ENCODE measurements at regions not wholly inside any gene's neighbourhood (a gene's known extent, or its start where the extent isn't known, plus 50 kb on each side); places are given as distances from the start of the nearest gene placed in this dataset.

- Mint-ChIP-seq H3K27me3 (ENCODE audit: low read depth) (peaks cover 3% of the 10 kb centered on the region), H3K9me3 (no peaks in the 10 kb centered on the region), H3K36me3 (ENCODE audit: low read depth) (peaks cover 5% of the 10 kb centered on the region), H3K27ac (no peak overlapping the region), H3K4me3 (no peak overlapping the region), H3K4me1 (ENCODE audit: low read depth) (peaks cover 46% of the 10 kb centered on the region)
These were observed 232.5 kb downstream of the UACA start for GRCh38 chr15:70530906-70531305.

DNA sequence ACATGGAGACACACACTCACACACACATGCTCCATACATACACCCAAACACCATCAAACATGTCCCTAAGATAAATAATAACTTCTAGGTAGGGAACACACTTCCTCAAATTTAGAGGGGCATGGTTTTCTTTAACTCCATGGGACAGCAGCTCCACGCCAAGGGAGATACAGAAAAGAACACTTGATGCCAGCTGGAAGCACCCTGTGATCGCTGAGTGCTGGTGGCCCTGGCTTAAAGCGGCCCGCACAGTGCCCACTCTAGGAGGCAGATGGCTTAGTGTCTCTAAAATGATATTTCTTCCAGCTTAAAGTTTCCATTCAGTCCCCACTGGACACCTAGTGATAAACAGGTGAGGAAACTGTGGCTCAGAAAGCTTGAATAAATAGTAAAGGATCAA is 232.9 kb downstream of the UACA start:
- peaks cover 42% of the 10 kb centered on the region for H3K4me1 Mint-ChIP-seq (ENCODE audit: low read depth)
- peaks cover 3% of the 10 kb centered on the region for H3K27me3 Mint-ChIP-seq (ENCODE audit: low read depth)
- no peaks in the 10 kb centered on the region for H3K9me3 Mint-ChIP-seq
- H3K36me3 Mint-ChIP-seq (ENCODE audit: low read depth), result peaks cover 5% of the 10 kb centered on the region
- no peak overlapping the region for H3K27ac Mint-ChIP-seq
- H3K4me3 Mint-ChIP-seq, result no peak overlapping the region

DNA sequence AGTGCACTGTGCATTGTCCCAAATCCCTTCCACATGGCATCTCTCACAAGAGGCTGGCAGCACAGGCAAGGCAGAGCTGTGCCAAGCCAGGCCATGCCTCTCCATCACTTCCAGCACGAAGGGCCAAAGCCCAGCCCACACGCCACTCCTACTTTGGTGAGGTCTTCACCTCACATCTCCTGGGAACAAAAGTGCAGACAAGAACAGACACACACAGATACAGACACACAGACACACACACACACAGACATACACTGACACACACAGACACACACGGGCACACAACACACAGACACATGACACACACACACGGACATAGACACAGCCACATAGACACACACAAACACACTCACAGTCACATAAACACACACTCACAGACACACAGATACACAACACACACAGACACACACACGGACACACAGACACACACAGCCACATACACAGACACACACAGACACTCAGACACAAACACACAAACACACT is 233.3 kb downstream of the UACA start:
- H3K27me3 Mint-ChIP-seq (ENCODE audit: low read depth), result peaks cover 4% of the 10 kb centered on the region
- H3K9me3 Mint-ChIP-seq, result no peaks in the 10 kb centered on the region
- H3K4me3 Mint-ChIP-seq, result no peak overlapping the region
- no peak overlapping the region for H3K27ac Mint-ChIP-seq
- peaks cover 37% of the 10 kb centered on the region for H3K4me1 Mint-ChIP-seq (ENCODE audit: low read depth)
- H3K36me3 Mint-ChIP-seq (ENCODE audit: low read depth), result peaks cover 6% of the 10 kb centered on the region

DNA sequence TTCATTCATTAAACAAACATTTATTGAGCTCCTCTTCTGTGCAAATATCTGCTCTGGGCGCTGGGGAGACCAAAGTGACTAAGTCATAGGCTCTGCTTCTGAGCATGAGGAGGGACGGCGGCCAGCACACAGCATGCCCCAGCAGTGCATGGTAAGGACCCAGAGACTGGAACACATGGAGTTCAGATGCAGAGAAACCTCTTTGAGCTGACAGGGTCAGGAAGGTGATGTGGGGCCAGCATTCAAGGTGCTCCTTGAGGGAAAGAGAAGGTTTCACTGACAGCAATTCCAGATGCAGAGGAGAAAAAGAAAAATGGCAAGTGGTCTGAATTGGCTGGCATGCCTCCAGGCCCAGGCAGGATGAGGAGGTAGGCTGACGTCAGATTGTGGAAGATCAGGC is 234.5 kb downstream of the UACA start:
- H3K4me1 Mint-ChIP-seq (ENCODE audit: low read depth), result peaks cover 29% of the 10 kb centered on the region

DNA sequence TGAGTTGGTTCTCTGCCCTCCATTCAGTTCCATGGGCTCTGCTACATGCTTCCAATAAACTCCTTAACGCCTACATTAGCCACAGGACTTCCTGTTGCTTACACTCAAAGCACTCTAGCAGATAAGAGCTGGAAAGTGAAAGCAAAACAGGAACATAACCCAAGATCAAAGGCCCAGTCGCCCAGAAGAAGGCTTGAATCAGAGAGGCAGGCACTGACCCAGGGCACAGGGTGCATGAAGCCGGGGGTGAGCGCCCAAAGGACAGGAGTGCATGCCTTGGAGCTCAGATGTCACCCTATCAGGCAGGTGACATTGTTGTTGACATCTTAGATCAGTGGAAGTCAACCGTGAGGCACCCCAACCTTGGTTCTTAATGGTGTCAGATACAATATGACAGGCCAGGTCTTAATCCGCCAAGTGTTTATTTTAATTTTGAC is 235.1 kb downstream of the UACA start:
- H3K36me3 Mint-ChIP-seq (ENCODE audit: low read depth), result peaks cover 9% of the 10 kb centered on the region
- H3K27me3 Mint-ChIP-seq (ENCODE audit: low read depth), result peaks cover 5% of the 10 kb centered on the region
- peaks cover 27% of the 10 kb centered on the region for H3K4me1 Mint-ChIP-seq (ENCODE audit: low read depth)
- peak overlapping the region; percentile 59 for H3K4me3 Mint-ChIP-seq
- peak overlapping the region; percentile 78 for H3K27ac Mint-ChIP-seq
- H3K9me3 Mint-ChIP-seq, result no peaks in the 10 kb centered on the region

More for the DNA sequence above, 234.5 kb downstream of the UACA start:
- Mint-ChIP-seq H3K36me3 (ENCODE audit: low read depth) (peaks cover 9% of the 10 kb centered on the region), H3K9me3 (no peaks in the 10 kb centered on the region), H3K27ac (peak overlapping the region; percentile 9), H3K4me3 (no peak overlapping the region), H3K27me3 (ENCODE audit: low read depth) (peaks cover 7% of the 10 kb centered on the region)

GRCh38 chr15:70526974-70527325 is 236.4 kb downstream of the UACA start:
- peaks cover 9% of the 10 kb centered on the region for H3K27me3 Mint-ChIP-seq (ENCODE audit: low read depth)
- H3K4me1 Mint-ChIP-seq (ENCODE audit: low read depth), result peaks cover 27% of the 10 kb centered on the region
- no peak overlapping the region for H3K27ac Mint-ChIP-seq
- no peaks in the 10 kb centered on the region for H3K9me3 Mint-ChIP-seq
- no peak overlapping the region for H3K4me3 Mint-ChIP-seq
- peaks cover 9% of the 10 kb centered on the region for H3K36me3 Mint-ChIP-seq (ENCODE audit: low read depth)

- H3K27ac Mint-ChIP-seq, result no peak overlapping the region
- peaks cover 27% of the 10 kb centered on the region for H3K4me1 Mint-ChIP-seq (ENCODE audit: low read depth)
These were observed 237.0 kb downstream of the UACA start for GRCh38 chr15:70526221-70526973.

DNA sequence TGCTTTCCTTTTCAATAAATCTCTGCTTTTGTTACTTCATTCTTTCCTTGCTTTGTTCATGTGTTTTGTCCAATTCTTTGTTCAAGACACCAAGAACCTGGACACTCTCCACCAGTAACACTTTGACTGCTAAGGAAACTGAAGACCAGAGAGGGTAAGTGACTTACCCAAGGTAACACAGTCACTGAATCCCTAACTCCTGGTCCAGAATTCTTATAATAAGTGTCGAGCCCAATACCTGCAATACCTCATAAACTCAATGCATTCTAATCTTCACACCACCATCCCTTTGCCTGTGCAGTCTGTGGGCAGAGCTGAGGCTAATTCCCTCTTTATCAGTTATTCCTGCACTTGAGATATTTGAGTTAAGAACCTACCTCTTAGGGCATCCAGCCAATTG is 237.8 kb downstream of the UACA start:
- Mint-ChIP-seq H3K27me3 (ENCODE audit: low read depth) (peaks cover 19% of the 10 kb centered on the region), H3K27ac (no peak overlapping the region), H3K36me3 (ENCODE audit: low read depth) (peaks cover 9% of the 10 kb centered on the region), H3K9me3 (no peaks in the 10 kb centered on the region), H3K4me3 (no peak overlapping the region), H3K4me1 (ENCODE audit: low read depth) (peaks cover 25% of the 10 kb centered on the region)

More at GRCh38 chr15:70526221-70526973, 237.0 kb downstream of the UACA start:
- H3K9me3 Mint-ChIP-seq, result no peaks in the 10 kb centered on the region
- peaks cover 9% of the 10 kb centered on the region for H3K36me3 Mint-ChIP-seq (ENCODE audit: low read depth)
- peaks cover 13% of the 10 kb centered on the region for H3K27me3 Mint-ChIP-seq (ENCODE audit: low read depth)
- H3K4me3 Mint-ChIP-seq, result no peak overlapping the region

DNA sequence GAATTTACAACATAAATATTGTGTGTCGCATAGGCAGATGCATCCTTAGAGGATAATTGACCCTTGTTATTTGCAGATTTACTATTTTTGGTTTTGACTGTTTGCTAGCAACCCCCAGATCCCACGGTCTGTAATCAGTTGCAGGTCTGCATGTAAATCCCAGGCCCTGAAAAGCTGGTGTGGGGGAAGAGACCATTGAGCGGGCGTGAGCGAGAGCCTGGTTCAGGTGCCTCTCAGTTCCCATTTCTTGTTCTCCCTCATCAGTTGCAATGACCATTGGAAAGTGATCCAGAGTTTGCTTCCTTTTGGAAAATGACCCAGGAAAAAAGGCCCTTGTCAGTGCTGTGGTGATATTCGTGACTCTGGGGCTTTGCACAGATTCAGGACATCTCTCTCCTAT is 238.9 kb downstream of the UACA start:
- peaks cover 28% of the 10 kb centered on the region for H3K27me3 Mint-ChIP-seq (ENCODE audit: low read depth)
- H3K4me3 Mint-ChIP-seq, result no peak overlapping the region
- H3K27ac Mint-ChIP-seq, result no peak overlapping the region
- peaks cover 17% of the 10 kb centered on the region for H3K4me1 Mint-ChIP-seq (ENCODE audit: low read depth)
- H3K9me3 Mint-ChIP-seq, result no peaks in the 10 kb centered on the region
- peaks cover 9% of the 10 kb centered on the region for H3K36me3 Mint-ChIP-seq (ENCODE audit: low read depth)

- H3K27ac Mint-ChIP-seq, result no peak overlapping the region
- H3K36me3 Mint-ChIP-seq (ENCODE audit: low read depth), result peaks cover 9% of the 10 kb centered on the region
- no peak overlapping the region for H3K4me3 Mint-ChIP-seq
- H3K9me3 Mint-ChIP-seq, result no peaks in the 10 kb centered on the region
- peaks cover 10% of the 10 kb centered on the region for H3K4me1 Mint-ChIP-seq (ENCODE audit: low read depth)
- peaks cover 36% of the 10 kb centered on the region for H3K27me3 Mint-ChIP-seq (ENCODE audit: low read depth)
These were observed 239.7 kb downstream of the UACA start for GRCh38 chr15:70523616-70524015.

DNA sequence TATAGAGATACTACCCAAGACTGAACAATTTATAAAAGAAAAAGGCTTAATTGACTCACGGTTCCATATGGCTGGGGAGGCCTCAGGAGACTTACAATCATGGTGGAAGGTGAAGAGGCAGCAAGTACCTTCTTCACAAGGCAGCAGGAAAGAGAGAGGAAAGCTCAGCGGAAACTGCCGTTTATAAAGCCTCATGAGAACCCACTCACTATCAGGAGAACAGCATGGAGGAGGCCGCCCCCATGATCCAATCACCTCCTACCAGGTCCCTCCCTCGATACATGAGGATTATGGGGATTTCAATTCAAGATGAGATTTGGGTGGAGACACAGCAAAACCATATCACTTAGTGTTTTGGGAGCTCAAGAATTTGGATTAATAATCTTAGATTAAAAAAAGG is 240.2 kb downstream of the UACA start:
- Mint-ChIP-seq H3K9me3 (no peaks in the 10 kb centered on the region), H3K27ac (no peak overlapping the region), H3K4me3 (no peak overlapping the region), H3K36me3 (ENCODE audit: low read depth) (peaks cover 6% of the 10 kb centered on the region), H3K4me1 (ENCODE audit: low read depth) (peaks cover 6% of the 10 kb centered on the region), H3K27me3 (ENCODE audit: low read depth) (peaks cover 41% of the 10 kb centered on the region)

DNA sequence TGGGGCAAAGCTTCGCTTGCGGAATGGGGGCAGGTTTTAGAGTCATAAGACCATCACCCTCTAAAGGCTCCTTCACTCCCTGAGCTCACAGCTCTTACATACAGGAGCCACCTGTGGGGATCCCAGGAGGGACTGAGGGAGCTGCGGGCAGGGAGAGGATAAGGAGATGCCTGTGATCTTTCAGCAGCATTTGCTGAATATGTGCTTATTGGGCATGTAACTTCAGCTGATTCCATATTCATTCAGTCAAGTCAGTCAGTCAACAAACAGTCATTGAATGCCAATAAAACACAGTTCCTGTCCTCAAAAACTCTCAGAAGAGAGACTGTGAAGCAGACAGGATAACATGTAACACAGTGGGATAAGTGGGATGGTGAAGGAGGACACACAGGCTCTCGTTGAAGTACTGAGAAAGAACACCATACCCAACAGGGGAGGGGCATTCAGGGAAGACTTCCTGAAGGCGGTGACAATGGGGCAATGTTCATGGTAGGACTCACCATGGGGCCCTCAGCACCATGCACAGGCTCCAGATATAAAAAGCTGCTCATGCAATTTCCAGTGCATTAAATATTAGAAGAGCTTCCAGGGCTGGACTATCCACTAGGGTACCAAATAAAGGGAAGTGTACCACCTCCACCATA is 240.9 kb downstream of the UACA start:
- Mint-ChIP-seq H3K9me3 (no peaks in the 10 kb centered on the region), H3K4me3 (no peak overlapping the region), H3K27ac (no peak overlapping the region), H3K36me3 (ENCODE audit: low read depth) (peaks cover 4% of the 10 kb centered on the region), H3K4me1 (ENCODE audit: low read depth) (peaks cover 2% of the 10 kb centered on the region), H3K27me3 (ENCODE audit: low read depth) (peaks cover 48% of the 10 kb centered on the region)

DNA sequence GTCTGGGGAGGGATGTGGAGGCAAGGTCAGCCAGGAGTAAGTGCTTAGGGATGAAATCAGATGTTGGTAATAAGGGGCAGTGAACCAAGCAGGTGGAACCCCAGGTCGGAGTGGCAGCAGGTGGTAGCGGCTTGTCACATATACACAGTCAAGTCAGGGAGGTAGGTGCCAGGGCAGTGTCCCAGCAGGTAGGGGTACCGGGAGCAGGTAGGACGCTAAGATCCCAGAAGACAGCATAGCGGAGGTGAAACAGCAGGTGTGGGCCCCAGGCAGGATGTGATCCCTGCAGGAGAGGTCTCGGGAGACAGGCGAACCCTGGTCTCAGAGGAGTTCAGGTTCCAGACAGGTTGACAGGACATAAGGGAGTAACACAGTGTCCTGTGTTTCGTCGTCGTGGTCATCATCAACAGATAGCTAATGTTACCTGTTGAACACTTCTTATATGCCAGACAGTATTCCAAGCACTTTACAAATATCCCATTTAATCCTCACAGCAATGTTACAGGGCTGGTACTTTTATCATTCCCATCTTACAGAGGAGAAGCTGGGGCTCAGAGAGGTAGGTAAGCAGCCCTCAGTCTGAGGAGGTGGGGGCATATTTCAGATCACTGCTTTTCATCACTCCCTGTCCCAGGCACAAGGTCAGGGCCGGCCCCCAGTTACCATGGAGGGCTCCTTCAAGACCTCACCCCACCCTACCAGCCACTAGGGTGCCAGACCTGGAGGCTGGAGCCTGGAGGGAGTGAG is 241.6 kb downstream of the UACA start:
- Mint-ChIP-seq H3K27me3 (ENCODE audit: low read depth) (peaks cover 55% of the 10 kb centered on the region), H3K4me3 (no peak overlapping the region), H3K27ac (no peak overlapping the region), H3K4me1 (ENCODE audit: low read depth) (no peaks in the 10 kb centered on the region), H3K9me3 (no peaks in the 10 kb centered on the region), H3K36me3 (ENCODE audit: low read depth) (peaks cover 3% of the 10 kb centered on the region)

- Mint-ChIP-seq H3K4me3 (no peak overlapping the region), H3K36me3 (ENCODE audit: low read depth) (no peaks in the 10 kb centered on the region), H3K27me3 (ENCODE audit: low read depth) (peaks cover 60% of the 10 kb centered on the region), H3K4me1 (ENCODE audit: low read depth) (no peaks in the 10 kb centered on the region), H3K9me3 (no peaks in the 10 kb centered on the region), H3K27ac (no peak overlapping the region)
These were observed 243.7 kb downstream of the UACA start for GRCh38 chr15:70519616-70520015.

DNA sequence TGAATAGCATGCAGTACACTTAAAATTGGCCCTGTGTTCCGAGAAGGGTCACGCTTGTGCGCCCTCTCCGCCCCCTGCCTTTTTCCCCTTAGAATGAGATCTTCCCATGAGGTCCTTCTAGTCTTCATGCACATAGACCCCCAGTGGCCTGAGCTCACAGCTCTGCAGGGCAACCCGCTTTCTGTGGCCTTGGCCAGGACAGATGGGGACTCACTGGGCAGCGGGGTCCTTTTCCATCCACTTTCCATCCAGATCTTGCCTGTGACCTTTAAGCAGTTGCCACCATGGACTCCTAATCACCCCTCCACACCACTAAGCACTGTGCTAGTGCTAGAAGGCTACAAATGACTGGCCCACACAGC is 244.4 kb downstream of the UACA start:
- Mint-ChIP-seq H3K36me3 (ENCODE audit: low read depth) (no peaks in the 10 kb centered on the region), H3K4me3 (no peak overlapping the region)

More for the DNA sequence above, 244.4 kb downstream of the UACA start:
- H3K27me3 Mint-ChIP-seq (ENCODE audit: low read depth), result peaks cover 67% of the 10 kb centered on the region
- no peaks in the 10 kb centered on the region for H3K9me3 Mint-ChIP-seq
- no peak overlapping the region for H3K27ac Mint-ChIP-seq
- H3K4me1 Mint-ChIP-seq (ENCODE audit: low read depth), result no peaks in the 10 kb centered on the region
